ENCODE measurements at regions not wholly inside any gene's neighbourhood (a gene's known extent, or its start where the extent isn't known, plus 50 kb on each side); places are given as distances from the start of the nearest gene placed in this dataset.
"Not testable (repeated sequence)": the region's sequence is repeated elsewhere in the genome, so short reads cannot be mapped to it uniquely, and the experiment has no call there.

DNA sequence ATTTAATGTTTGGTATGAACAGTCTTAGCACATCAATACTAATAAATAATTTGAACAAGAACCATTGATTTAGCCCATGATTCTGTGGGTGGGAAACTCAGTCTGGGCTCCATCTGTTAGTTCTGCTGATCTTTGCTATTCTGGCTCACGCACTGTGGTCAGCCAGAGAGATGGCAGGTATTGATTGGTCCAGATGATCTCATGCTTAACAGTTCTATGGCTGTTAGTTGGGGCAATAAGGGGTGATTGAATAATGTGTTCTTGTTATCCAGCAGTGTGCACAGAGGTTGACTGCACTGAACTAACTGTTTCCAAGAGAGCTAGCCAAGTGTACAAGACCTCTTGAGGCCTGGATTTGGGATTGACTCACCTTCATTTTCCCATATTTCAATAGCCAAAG lies 824.3 kb downstream of the SEMA5A start:
- no peaks in the 10 kb centered on the region for H3K9me3 ChIP-seq
- H3K4me3 ChIP-seq: no peak overlapping the region
- DNase-seq (no peak), ATAC-seq (no peak)
- H3K4me1 ChIP-seq (ENCODE audit: low read depth): no peaks in the 10 kb centered on the region
- intact Hi-C loops (cut with DNase I, micrococcal nuclease): no loop called here
- no peak for TF ChIP-seq CTCF (IDR thresholded peaks at IDR 0.05)
- H3K36me3 ChIP-seq (ENCODE audit: low read depth): no peaks in the 10 kb centered on the region

DNA sequence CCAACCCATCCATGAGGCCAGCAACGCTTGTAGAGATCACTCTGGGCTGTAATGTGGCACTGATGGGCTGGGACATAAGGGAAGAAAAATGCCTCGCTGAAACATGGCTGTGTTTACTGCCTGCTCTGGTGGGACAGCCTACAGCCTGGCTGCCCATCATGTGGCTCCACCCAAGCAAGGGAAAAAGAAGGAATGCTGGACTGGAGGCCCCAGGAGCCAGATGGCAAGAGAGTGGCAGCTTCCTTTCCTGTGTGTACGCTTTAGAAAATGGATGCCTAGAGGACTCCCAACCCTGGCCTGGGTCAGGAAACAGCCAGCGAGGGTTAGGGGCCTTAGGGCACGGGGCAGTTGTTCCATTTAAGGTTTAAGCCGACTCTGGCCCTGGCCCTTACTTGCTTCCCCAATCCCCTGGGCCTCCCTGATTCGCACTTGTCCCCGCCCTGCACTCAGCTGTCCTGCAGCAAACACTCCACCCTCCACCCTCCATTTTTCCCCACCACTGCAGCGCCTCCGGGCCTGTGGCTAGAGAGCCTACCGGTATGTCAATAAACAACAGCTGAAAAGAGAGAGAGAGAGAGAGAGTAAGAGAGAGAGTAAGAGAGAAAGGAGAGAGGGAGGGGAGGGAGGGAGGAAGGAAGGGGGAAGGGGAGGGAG lies 819.4 kb downstream of the SEMA5A start:
- intact Hi-C loops (cut with DNase I, micrococcal nuclease): no loop called here
- Histone ChIP-seq H3K4me3 (no peak overlapping the region), H3K36me3 (ENCODE audit: low read depth) (no peaks in the 10 kb centered on the region), H3K4me1 (ENCODE audit: low read depth) (no peaks in the 10 kb centered on the region), H3K9me3 (peaks cover 4% of the 10 kb centered on the region)
- TF ChIP-seq CTCF (IDR thresholded peaks at IDR 0.05): no peak
- DNase-seq: no peak
- ATAC-seq: no peak

- peaks cover 4% of the 10 kb centered on the region for H3K9me3 ChIP-seq
- no peak for ATAC-seq
These were observed 818.5 kb downstream of the SEMA5A start for GRCh38 chr5:8727396-8727795.

GRCh38 chr5:8729437-8729836 lies 816.4 kb downstream of the SEMA5A start:
- intact Hi-C loops (cut with DNase I, micrococcal nuclease): no loop called here
- Histone ChIP-seq H3K4me1 (ENCODE audit: low read depth) (no peaks in the 10 kb centered on the region), H3K9me3 (peaks cover 4% of the 10 kb centered on the region), H3K4me3 (no peak overlapping the region), H3K36me3 (ENCODE audit: low read depth) (no peaks in the 10 kb centered on the region)
- DNase-seq (no peak), ATAC-seq (no peak)
- TF ChIP-seq CTCF (IDR thresholded peaks at IDR 0.05): no peak

More at GRCh38 chr5:8727396-8727795, 818.5 kb downstream of the SEMA5A start:
- no peak for TF ChIP-seq CTCF (IDR thresholded peaks at IDR 0.05)
- intact Hi-C loops (cut with DNase I, micrococcal nuclease): no loop called here
- H3K4me3 ChIP-seq: no peak overlapping the region
- DNase-seq: no peak
- no peaks in the 10 kb centered on the region for H3K36me3 ChIP-seq (ENCODE audit: low read depth)
- H3K4me1 ChIP-seq (ENCODE audit: low read depth): no peaks in the 10 kb centered on the region

GRCh38 chr5:8730194-8730593 lies 815.7 kb downstream of the SEMA5A start:
- no peak for TF ChIP-seq CTCF (IDR thresholded peaks at IDR 0.05)
- Histone ChIP-seq H3K36me3 (ENCODE audit: low read depth) (no peaks in the 10 kb centered on the region), H3K4me3 (no peak overlapping the region), H3K4me1 (ENCODE audit: low read depth) (no peaks in the 10 kb centered on the region), H3K9me3 (peaks cover 4% of the 10 kb centered on the region)
- intact Hi-C loops (cut with DNase I, micrococcal nuclease): no loop called here
- no peak for ATAC-seq
- DNase-seq: no peak

DNA sequence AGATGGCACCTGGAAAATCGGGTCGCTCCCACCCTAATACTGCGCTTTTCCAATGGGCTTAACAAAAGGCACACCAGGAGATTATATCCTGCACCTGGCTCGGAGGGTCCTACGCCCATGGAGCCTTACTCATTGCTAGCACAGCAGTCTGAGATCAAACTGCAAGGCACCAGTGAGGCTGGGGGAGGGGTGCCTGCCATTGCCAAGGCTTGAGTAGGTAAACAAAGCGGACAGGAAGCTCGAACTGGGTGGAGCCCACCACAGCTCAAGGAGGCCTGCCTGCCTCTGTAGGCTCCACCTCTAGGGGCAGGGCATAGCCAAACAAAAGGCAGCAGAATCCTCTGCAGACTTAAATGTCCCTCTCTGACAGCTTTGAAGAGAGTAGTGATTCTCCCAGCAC lies 814.8 kb downstream of the SEMA5A start:
- H3K36me3 ChIP-seq (ENCODE audit: low read depth); ATAC-seq; H3K9me3 ChIP-seq; H3K4me1 ChIP-seq (ENCODE audit: low read depth); H3K4me3 ChIP-seq; intact Hi-C loops (cut with DNase I, micrococcal nuclease); DNase-seq: not testable (repeated sequence)

Data from mucosa of descending colon (tissue), 3 donors.